H1 (cell line): ENCODE measurements at regions not wholly inside any gene's neighbourhood (a gene's known extent, or its start where the extent isn't known, plus 50 kb on each side); places are given as distances from the start of the nearest gene placed in this dataset.
A peak's percentile ranks its signal among the peaks of the same experiment; 100 is the strongest.

ENCODE experiments used
- CTCF ChIA-PET: fragments of 300-600 bp; sonication (Branson Sonifier 250); formaldehyde crosslinking; loops from one replicate; lab custom pipeline; 2021; ENCODE audit not compliant: partially characterized antibody; lab: Charles Lee
- POLR2A ChIA-PET: fragments of 300-600 bp; sonication (Branson Sonifier 250); formaldehyde crosslinking; loops from one replicate; lab custom pipeline; 2021; ENCODE audit warnings: inconsistent platforms; ENCODE audit not compliant: partially characterized antibody; lab: Charles Lee
- DNase-seq, 2 experiments: peaks; one replicate each; pipeline versions ENCODE4 v3.0.0 to v3.0.0-alpha.2; 2010 to 2022; ENCODE audit warnings: low spot score in 2 of 2, low read depth in 1 of 2, mixed read lengths in 1 of 2
- FAIRE-seq: peaks from 2 replicates; lab custom pipeline; 2011; peaks lifted over from hg19 to GRCh38; lab: Jason Lieb, UNC
- H2AFZ ChIP-seq: 2 replicates; pipeline ENCODE4 v1.8.1; 2012; ENCODE audit warnings: low read length, inconsistent platforms
- H2AK5ac ChIP-seq: 2 replicates; pipeline ENCODE4 v1.6.1; 2013; ENCODE audit warnings: low read depth, low read length
- H2BK120ac ChIP-seq: replicated peaks from 2 replicates; pipeline ENCODE3; 2013; ENCODE audit warnings: low read depth, low read length, inconsistent platforms
- H2BK12ac ChIP-seq: 2 replicates; pipeline ENCODE4 v1.6.1; 2013; ENCODE audit warnings: low read depth, low read length
- H2BK15ac ChIP-seq: 2 replicates; pipeline ENCODE4 v1.6.1; 2013; ENCODE audit warnings: low read length
- H2BK20ac ChIP-seq: 2 replicates; pipeline ENCODE4 v1.6.1; 2013; ENCODE audit warnings: low read length
- H2BK5ac ChIP-seq: 2 replicates; pipeline ENCODE4 v1.6.1; 2013; ENCODE audit warnings: low read depth, low read length
- H3K14ac ChIP-seq: 2 replicates; pipeline ENCODE4 v1.6.1; 2013; ENCODE audit warnings: inconsistent platforms; ENCODE audit not compliant: insufficient read length
- H3K18ac ChIP-seq: 2 replicates; pipeline ENCODE4 v1.6.1; 2013; ENCODE audit warnings: low read length; ENCODE audit errors: extremely low read depth
- H3K23ac ChIP-seq: 2 replicates; pipeline ENCODE4 v1.6.1; 2013; ENCODE audit warnings: inconsistent platforms; ENCODE audit not compliant: insufficient read length
- H3K23me2 ChIP-seq: 2 replicates; pipeline ENCODE4 v1.6.1; 2013; ENCODE audit warnings: low read depth, low read length
- H3K27ac ChIP-seq: 2 replicates; pipeline ENCODE4 v1.6.1; 2011; ENCODE audit warnings: low read depth, low read length, inconsistent platforms
- H3K27me3 ChIP-seq, 4 experiments: replicated peaks in 1 of 4; 1 replicate in 1 of 4; 2 replicates in 3 of 4; pipeline versions ENCODE4 v1.6.1 to v1.8.1; 2011 to 2013; ENCODE audit warnings: low read length in 3 of 4, mild to moderate bottlenecking in 3 of 4, inconsistent platforms in 2 of 4, mixed read lengths in 2 of 4, moderate library complexity in 1 of 4; ENCODE audit not compliant: control insufficient read depth in 3 of 4, insufficient read depth in 3 of 4; ENCODE audit errors: extremely low read depth in 1 of 4
- H3K36me3 ChIP-seq, 4 experiments: 2 replicates each; pipeline versions ENCODE4 v1.6.1 to v1.8.1; 2011 to 2013; ENCODE audit warnings: mild to moderate bottlenecking in 4 of 4, low read length in 3 of 4, moderate library complexity in 2 of 4, control low read depth in 1 of 4, inconsistent platforms in 1 of 4; ENCODE audit not compliant: insufficient read depth in 4 of 4, control insufficient read depth in 2 of 4
- H3K4ac ChIP-seq: replicated peaks from 2 replicates; pipeline ENCODE3; 2013; ENCODE audit warnings: low read length, low read depth, mixed read lengths, inconsistent platforms; ENCODE audit not compliant: insufficient read length
- H3K4me1 ChIP-seq, 4 experiments: replicated peaks in 1 of 4; 1 replicate in 1 of 4; 2 replicates in 3 of 4; pipeline versions ENCODE4 v1.6.1 to v1.8.1; 2011 to 2013; ENCODE audit warnings: low read length in 3 of 4, inconsistent platforms in 2 of 4, mixed read lengths in 1 of 4; ENCODE audit not compliant: insufficient read depth in 4 of 4, control insufficient read depth in 3 of 4
- H3K4me2 ChIP-seq, 2 experiments: 2 replicates each; pipeline versions ENCODE4 v1.6.1 to v1.8.1; 2011 to 2013; ENCODE audit warnings: low read depth in 2 of 2, low read length in 2 of 2, control low read depth in 1 of 2, inconsistent platforms in 1 of 2, mild to moderate bottlenecking in 1 of 2; ENCODE audit not compliant: insufficient read depth in 1 of 2
- H3K4me3 ChIP-seq, 4 experiments: fragments of 200-600, 300-600 bp in 1 of 4; sonication (generic), shearing (Covaris generic), sonication (Bioruptor Twin) in 1 of 4; 2 replicates each; pipeline versions ENCODE4 v1.5.1 to v1.8.1; 2011 to 2016; ENCODE audit warnings: low read length in 4 of 4, low read depth in 3 of 4, control low read depth in 2 of 4, inconsistent platforms in 2 of 4, mild to moderate bottlenecking in 2 of 4, mixed read lengths in 1 of 4, moderate library complexity in 1 of 4; ENCODE audit not compliant: insufficient read depth in 2 of 4; ENCODE audit errors: extremely low read depth in 1 of 4
- H3K56ac ChIP-seq: replicated peaks from 2 replicates; pipeline ENCODE3; 2013; ENCODE audit warnings: low read depth, mild to moderate bottlenecking, mixed read lengths, low read length, inconsistent platforms; ENCODE audit not compliant: insufficient read length
- H3K79me1 ChIP-seq: 2 replicates; pipeline ENCODE4 v1.6.1; 2013; ENCODE audit warnings: low read depth, low read length, control low read depth
- H3K79me2 ChIP-seq, 2 experiments: 2 replicates each; pipeline versions ENCODE4 v1.6.1 to v1.8.1; 2012 to 2013; ENCODE audit warnings: low read length in 2 of 2, mild to moderate bottlenecking in 2 of 2, inconsistent platforms in 1 of 2; ENCODE audit not compliant: insufficient read depth in 2 of 2, control insufficient read depth in 1 of 2
- H3K9ac ChIP-seq, 4 experiments: replicated peaks in 1 of 4; 1 replicate in 1 of 4; 2 replicates in 3 of 4; pipeline versions ENCODE4 v1.6.1 to v1.8.1; 2011 to 2013; ENCODE audit warnings: low read depth in 3 of 4, low read length in 3 of 4, control low read depth in 2 of 4, mild to moderate bottlenecking in 2 of 4, moderate library complexity in 2 of 4, inconsistent platforms in 1 of 4; ENCODE audit errors: extremely low read depth in 1 of 4
- H3K9me3 ChIP-seq, 2 experiments: 2 replicates each; pipeline versions ENCODE4 v1.6.1 to v1.8.1; 2012 to 2013; ENCODE audit warnings: mild to moderate bottlenecking in 2 of 2, moderate library complexity in 2 of 2, control low read depth in 1 of 2, inconsistent platforms in 1 of 2, low read depth in 1 of 2, low read length in 1 of 2, mixed read lengths in 1 of 2; ENCODE audit not compliant: insufficient read depth in 2 of 2
- H4K20me1 ChIP-seq, 2 experiments: replicated peaks in 1 of 2; 2 replicates each; pipeline versions ENCODE3 to v1.8.1; 2011 to 2013; ENCODE audit warnings: inconsistent platforms in 2 of 2, low read length in 2 of 2, mild to moderate bottlenecking in 1 of 2; ENCODE audit not compliant: insufficient read depth in 2 of 2, control insufficient read depth in 1 of 2
- H4K5ac ChIP-seq: 2 replicates; pipeline ENCODE4 v1.6.1; 2013; ENCODE audit warnings: low read length, low read depth, mixed read lengths, inconsistent platforms; ENCODE audit not compliant: insufficient read length
- H4K8ac ChIP-seq: 2 replicates; pipeline ENCODE4 v1.8.0; 2013; ENCODE audit warnings: mild to moderate bottlenecking, moderate library complexity, low read length, inconsistent platforms; ENCODE audit not compliant: insufficient read depth; ENCODE audit errors: extremely low read depth
- H4K91ac ChIP-seq: replicated peaks from 2 replicates; pipeline ENCODE3; 2013; ENCODE audit warnings: low read length, mixed read lengths, inconsistent platforms; ENCODE audit not compliant: insufficient read length
- KDM1A ChIP-seq: fragments of 200-600, 300-600 bp; sonication (generic); IDR thresholded peaks from 2 replicates; pipeline ENCODE4 v1.7.1; 2016; ENCODE audit warnings: mild to moderate bottlenecking, low read length, borderline replicate concordance
- TAF1 ChIP-seq: IDR thresholded peaks from 2 replicates; pipeline ENCODE4 v1.6.1; 2011; ENCODE audit warnings: mild to moderate bottlenecking, low read depth, low read length
- WGBS, 2 experiments: shearing (Covaris generic) in 1 of 2; methylation state at CpG; one replicate each; pipeline versions ENCODE4 v1.1.6 to v1.1.7; 2013 to 2015; ENCODE audit warnings: low lambda C conversion rate in 2 of 2, mixed read lengths in 2 of 2, inconsistent platforms in 1 of 2, low coverage in 1 of 2, missing lambda C conversion rate in 1 of 2; ENCODE audit not compliant: insufficient replicate concordance in 2 of 2, insufficient coverage in 1 of 2, insufficient read length in 1 of 2; ENCODE audit errors: extremely low coverage in 1 of 2, missing lambda C conversion rate in 1 of 2; 5-methylcytosine and 5-hydroxymethylcytosine counted together

DNA sequence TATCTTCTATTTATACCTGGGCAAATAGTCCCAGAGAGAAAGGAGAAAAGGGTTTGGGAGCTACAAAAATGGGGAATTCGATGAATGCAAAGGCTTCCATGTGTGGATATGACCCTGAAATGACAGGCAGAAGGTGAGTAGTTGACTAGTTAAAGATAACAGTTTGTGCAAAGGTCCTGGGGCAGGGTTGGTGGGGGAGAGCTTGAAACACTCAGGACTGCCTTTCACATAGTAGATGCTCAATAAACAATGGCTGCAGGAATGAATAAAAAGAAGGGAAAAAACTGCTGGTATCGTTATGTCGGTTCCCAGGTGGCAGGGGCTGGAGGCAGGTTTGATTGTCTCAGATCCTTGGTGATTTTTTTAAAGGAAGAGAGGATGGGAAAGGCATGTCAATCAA lies 445.5 kb downstream of the HAPSTR1 start:
- Histone ChIP-seq H3K27ac (no peak overlapping the region), H3K23ac (no peak overlapping the region), H3K9ac (no peak overlapping the region), H3K27me3 (no peaks in the 10 kb centered on the region), H4K20me1 (no peaks in the 10 kb centered on the region), H3K4ac (no peak overlapping the region), H3K18ac (no peak overlapping the region), H3K56ac (no peak overlapping the region), H2BK15ac (no peak overlapping the region), H2BK120ac (no peak overlapping the region), H2AFZ (no peak overlapping the region), H3K79me2 (no peaks in the 10 kb centered on the region), H2BK5ac (no peak overlapping the region), H3K4me1 (peaks cover 0 to 6% (median 2%) of the 10 kb centered on the region in 4 experiments; a peak in 2 of 7 replicates), H2AK5ac (no peak overlapping the region), H3K4me2 (no peak overlapping the region), H3K14ac (no peak overlapping the region), H3K9me3 (peaks cover 4% of the 10 kb centered on the region in 2 experiments; a peak in 3 of 4 replicates), H4K5ac (no peak overlapping the region), H2BK20ac (no peak overlapping the region), H3K36me3 (no peaks in the 10 kb centered on the region; a peak in 1 of 8 replicates), H4K8ac (no peak overlapping the region), H3K4me3 (no peak overlapping the region), H2BK12ac (no peak overlapping the region), H3K79me1 (no peaks in the 10 kb centered on the region), H3K23me2 (no peaks in the 10 kb centered on the region), H4K91ac (no peak overlapping the region)
- DNase-seq (no peak), FAIRE-seq (no peak)
- ChIA-PET CTCF (no interaction called here), POLR2A (no interaction called here)
- TF ChIP-seq KDM1A (peak; percentile 66; the same call in 1 of the 2 replicates), TAF1 (no peak)
- 85% methylated on average over 3 of the region's 3 CpGs; no CpG with 5 or more reads in 1 of the 2 experiments for WGBS, 2 experiments
